ENCODE measurements at regions not wholly inside any gene's neighbourhood (a gene's known extent, or its start where the extent isn't known, plus 50 kb on each side); places are given as distances from the start of the nearest gene placed in this dataset.

DNA sequence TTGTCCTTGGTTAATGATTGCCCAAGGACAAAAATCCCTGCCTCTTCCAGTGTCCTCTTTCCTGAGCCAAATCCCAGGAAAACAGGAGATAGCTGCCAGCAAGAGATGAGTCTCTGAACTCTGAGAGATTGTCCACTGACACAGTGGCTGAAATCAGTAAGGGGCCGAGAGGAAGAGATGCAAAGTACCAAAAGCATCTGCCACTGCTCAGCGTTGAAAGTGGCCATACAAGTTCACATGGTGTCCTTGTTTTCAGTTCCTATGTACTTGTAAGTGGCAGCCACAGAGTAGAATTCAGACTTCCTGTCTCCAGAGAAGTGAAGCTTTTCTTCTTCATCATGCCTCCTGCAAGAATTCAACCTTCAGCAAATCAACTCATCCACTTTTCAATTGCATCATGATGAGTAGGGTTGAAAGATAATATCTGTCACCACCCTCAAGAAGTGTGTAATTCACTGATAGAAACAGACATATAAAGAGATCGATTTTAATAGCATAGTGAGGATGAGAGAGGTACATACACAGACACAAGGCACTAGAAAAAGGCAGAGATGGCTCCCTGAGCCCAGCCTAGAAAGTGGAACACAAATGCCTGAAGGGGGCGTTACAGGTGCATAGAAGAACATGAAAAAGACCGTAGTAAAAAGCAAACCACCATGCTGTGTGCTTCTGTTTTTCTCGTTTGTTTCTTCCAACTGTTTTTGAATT lies 185.8 kb downstream of the MRPL39 start:
- no peaks in the 10 kb centered on the region for H3K27me3 ChIP-seq
- no peaks in the 10 kb centered on the region for H3K36me3 ChIP-seq
- H3K27ac ChIP-seq: no peak overlapping the region
- H3K4me3 ChIP-seq: no peak overlapping the region
- TF ChIP-seq, protein P1, sequence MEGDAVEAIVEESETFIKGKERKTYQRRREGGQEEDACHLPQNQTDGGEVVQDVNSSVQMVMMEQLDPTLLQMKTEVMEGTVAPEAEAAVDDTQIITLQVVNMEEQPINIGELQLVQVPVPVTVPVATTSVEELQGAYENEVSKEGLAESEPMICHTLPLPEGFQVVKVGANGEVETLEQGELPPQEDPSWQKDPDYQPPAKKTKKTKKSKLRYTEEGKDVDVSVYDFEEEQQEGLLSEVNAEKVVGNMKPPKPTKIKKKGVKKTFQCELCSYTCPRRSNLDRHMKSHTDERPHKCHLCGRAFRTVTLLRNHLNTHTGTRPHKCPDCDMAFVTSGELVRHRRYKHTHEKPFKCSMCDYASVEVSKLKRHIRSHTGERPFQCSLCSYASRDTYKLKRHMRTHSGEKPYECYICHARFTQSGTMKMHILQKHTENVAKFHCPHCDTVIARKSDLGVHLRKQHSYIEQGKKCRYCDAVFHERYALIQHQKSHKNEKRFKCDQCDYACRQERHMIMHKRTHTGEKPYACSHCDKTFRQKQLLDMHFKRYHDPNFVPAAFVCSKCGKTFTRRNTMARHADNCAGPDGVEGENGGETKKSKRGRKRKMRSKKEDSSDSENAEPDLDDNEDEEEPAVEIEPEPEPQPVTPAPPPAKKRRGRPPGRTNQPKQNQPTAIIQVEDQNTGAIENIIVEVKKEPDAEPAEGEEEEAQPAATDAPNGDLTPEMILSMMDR (IDR thresholded peaks at IDR 0.05): no peak
- TF ChIP-seq POLR2A (IDR thresholded peaks at IDR 0.05): no peak
- no peak for TF ChIP-seq POLR2AphosphoS5 (IDR thresholded peaks at IDR 0.05)
- DNase-seq (ENCODE audit: low spot score in 2 of 2): no peak
- intact Hi-C loops (cut with DNase I; ENCODE audit: low total_unique reads): no loop called here
- H3K4me1 ChIP-seq: no peaks in the 10 kb centered on the region
- H3K9me3 ChIP-seq: no peaks in the 10 kb centered on the region

DNA sequence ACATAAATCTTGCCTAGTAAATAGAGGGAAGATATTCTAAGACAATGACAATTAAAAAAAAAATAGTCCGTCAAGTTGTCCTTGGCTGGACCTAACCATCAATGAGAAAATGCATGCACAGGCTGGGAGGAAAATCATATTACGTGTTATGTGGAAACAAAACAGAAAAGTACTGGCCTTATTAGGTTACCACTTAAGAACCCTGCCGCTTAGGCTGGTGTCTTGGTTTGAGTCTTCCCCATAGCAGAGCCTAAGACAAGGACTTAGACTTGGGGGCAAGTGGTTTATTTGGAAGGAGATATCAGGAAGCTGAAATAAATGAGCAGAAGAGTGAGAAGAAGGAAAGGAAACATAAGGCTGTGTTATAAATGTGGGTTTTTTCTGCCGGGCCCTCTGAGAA lies 186.4 kb downstream of the MRPL39 start:
- TF ChIP-seq POLR2AphosphoS5 (IDR thresholded peaks at IDR 0.05) (no peak), POLR2A (IDR thresholded peaks at IDR 0.05) (no peak)
- TF ChIP-seq, protein P1 (IDR thresholded peaks at IDR 0.05): no peak
- DNase-seq (ENCODE audit: low spot score in 2 of 2): no peak
- H3K36me3 ChIP-seq: no peaks in the 10 kb centered on the region
- no peak overlapping the region for H3K27ac ChIP-seq
- H3K27me3 ChIP-seq: no peaks in the 10 kb centered on the region
- no peaks in the 10 kb centered on the region for H3K9me3 ChIP-seq
- H3K4me3 ChIP-seq: no peak overlapping the region
- H3K4me1 ChIP-seq: no peaks in the 10 kb centered on the region
- intact Hi-C loops (cut with DNase I; ENCODE audit: low total_unique reads): no loop called here

DNA sequence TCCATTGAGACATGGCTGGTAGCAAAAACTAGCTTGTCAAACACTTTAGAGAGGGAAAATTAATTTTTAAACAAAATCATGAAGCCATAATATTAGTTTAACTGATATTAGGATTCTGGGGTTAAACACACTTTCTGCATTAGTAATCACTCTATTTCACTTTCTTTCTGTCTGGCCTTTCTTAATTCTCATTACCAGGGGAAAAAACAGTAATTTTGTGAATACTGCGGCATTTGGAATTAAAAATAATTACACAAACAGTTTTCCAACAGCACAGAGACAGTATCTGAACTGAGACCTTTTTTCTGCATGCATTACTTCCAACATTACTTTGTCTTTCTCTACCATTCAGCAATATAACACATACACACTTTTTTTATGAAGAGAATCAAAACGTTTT lies 190.6 kb downstream of the MRPL39 start:
- Histone ChIP-seq H3K27me3 (no peaks in the 10 kb centered on the region), H3K4me1 (no peaks in the 10 kb centered on the region), H3K9me3 (peaks cover 6 to 7% of the 10 kb centered on the region in 2 donors), H3K27ac (no peak overlapping the region), H3K36me3 (no peaks in the 10 kb centered on the region), H3K4me3 (no peak overlapping the region)
- intact Hi-C loops (cut with DNase I; ENCODE audit: low total_unique reads): no loop called here
- no peak for DNase-seq (ENCODE audit: low spot score in 2 of 2)
- TF ChIP-seq POLR2AphosphoS5 (IDR thresholded peaks at IDR 0.05) (no peak), POLR2A (IDR thresholded peaks at IDR 0.05) (no peak)
- TF ChIP-seq, protein P1 (IDR thresholded peaks at IDR 0.05): no peak

DNA sequence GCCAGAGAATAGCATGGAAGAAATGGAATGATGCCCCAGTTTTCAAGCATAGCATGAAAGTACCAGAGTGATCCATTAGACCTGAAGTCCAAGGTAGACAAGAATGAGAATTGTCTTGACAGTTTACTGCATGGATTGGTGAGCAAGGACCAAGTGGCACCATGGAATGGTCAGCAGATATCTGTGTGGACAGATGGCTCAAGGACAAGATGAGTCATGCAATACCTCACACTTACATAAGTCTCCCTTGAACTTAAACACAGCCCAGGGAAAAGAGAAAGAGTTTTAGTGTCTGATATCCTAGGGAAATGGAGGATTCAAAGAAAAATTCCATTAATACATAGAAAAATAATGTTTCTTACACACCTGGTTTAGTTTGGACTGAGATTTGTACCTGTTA lies 195.2 kb downstream of the MRPL39 start:
- no peaks in the 10 kb centered on the region for H3K36me3 ChIP-seq
- no peak overlapping the region for H3K27ac ChIP-seq
- no peaks in the 10 kb centered on the region for H3K4me1 ChIP-seq
- no peak for DNase-seq (ENCODE audit: low spot score in 2 of 2)
- H3K27me3 ChIP-seq: no peaks in the 10 kb centered on the region
- intact Hi-C loops (cut with DNase I; ENCODE audit: low total_unique reads): no loop called here
- H3K4me3 ChIP-seq: no peak overlapping the region
- TF ChIP-seq POLR2A (IDR thresholded peaks at IDR 0.05) (no peak), POLR2AphosphoS5 (IDR thresholded peaks at IDR 0.05) (no peak)
- TF ChIP-seq, protein P1 (IDR thresholded peaks at IDR 0.05): no peak
- H3K9me3 ChIP-seq: peaks cover 6 to 7% of the 10 kb centered on the region in 2 donors

DNA sequence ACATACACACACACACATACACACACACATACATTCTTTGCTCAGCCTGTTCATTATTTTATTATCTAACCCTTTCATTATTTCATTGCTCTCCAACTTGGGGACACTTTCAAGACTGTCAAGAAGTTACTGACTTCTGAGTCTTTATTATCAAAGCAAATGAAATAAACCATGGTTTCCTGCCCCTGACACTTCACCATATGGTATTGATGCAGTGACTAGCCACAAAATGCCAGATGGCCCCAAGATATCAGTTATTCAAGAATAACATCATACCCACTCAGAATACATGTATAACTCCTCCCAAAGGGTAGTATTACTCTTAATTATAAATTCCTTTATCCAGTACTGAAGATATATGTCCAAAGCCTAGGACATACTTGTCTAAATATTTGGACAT lies 197.3 kb downstream of the MRPL39 start:
- intact Hi-C loops (cut with DNase I; ENCODE audit: low total_unique reads): no loop called here
- TF ChIP-seq, protein P1 (IDR thresholded peaks at IDR 0.05): no peak
- TF ChIP-seq POLR2A (IDR thresholded peaks at IDR 0.05) (no peak), POLR2AphosphoS5 (IDR thresholded peaks at IDR 0.05) (no peak)
- H3K9me3 ChIP-seq: peaks cover 6 to 7% of the 10 kb centered on the region in 2 donors
- H3K4me3 ChIP-seq: no peak overlapping the region
- H3K4me1 ChIP-seq: no peaks in the 10 kb centered on the region
- no peak overlapping the region for H3K27ac ChIP-seq
- no peak for DNase-seq (ENCODE audit: low spot score in 2 of 2)
- H3K27me3 ChIP-seq: no peaks in the 10 kb centered on the region
- H3K36me3 ChIP-seq: no peaks in the 10 kb centered on the region
